AG04450 (cell line): ENCODE measurements at regions not wholly inside any gene's neighbourhood (a gene's known extent, or its start where the extent isn't known, plus 50 kb on each side); places are given as distances from the start of the nearest gene placed in this dataset.

Experiments used
- CTCF ChIA-PET: fragments of 300-600, 350-600 bp; formaldehyde crosslinking; extraction: SDS; loops from one replicate; lab custom pipeline; 2022; ENCODE audit warnings: antibody characterized with exemption, inconsistent platforms; lab: Charles Lee
- POLR2A ChIA-PET: fragments of 350-600 bp; formaldehyde crosslinking; extraction: SDS; loops from one replicate; lab custom pipeline; 2021; ENCODE audit warnings: antibody characterized with exemption, inconsistent platforms; lab: Yijun Ruan, JAX
- DNase-seq: peaks from one replicate; pipeline ENCODE4 v3.0.0-alpha.2; 2011; ENCODE audit warnings: low read depth, low spot score
- H3K27ac ChIP-seq: one replicate; pipeline ENCODE4 v1.5.1; 2012; ENCODE audit warnings: low read depth, low read length, control low read depth
- H3K27me3 ChIP-seq: one replicate; pipeline ENCODE4 v1.6.0; 2012; ENCODE audit warnings: low read length; ENCODE audit not compliant: control insufficient read depth, insufficient read depth
- H3K4me3 ChIP-seq: 2 replicates; pipeline ENCODE4 v1.5.1; 2011; ENCODE audit warnings: mild to moderate bottlenecking, low read depth, low read length, control low read depth
- H3K9me3 ChIP-seq: 2 replicates; pipeline ENCODE4 v1.5.1; 2012; ENCODE audit warnings: low read length; ENCODE audit not compliant: control insufficient read depth, insufficient read depth
- CTCF ChIP-seq: IDR thresholded peaks from 2 replicates; pipeline ENCODE4 v1.5.1; 2011; ENCODE audit warnings: low read depth, low read length, control low read depth, inconsistent platforms

DNA sequence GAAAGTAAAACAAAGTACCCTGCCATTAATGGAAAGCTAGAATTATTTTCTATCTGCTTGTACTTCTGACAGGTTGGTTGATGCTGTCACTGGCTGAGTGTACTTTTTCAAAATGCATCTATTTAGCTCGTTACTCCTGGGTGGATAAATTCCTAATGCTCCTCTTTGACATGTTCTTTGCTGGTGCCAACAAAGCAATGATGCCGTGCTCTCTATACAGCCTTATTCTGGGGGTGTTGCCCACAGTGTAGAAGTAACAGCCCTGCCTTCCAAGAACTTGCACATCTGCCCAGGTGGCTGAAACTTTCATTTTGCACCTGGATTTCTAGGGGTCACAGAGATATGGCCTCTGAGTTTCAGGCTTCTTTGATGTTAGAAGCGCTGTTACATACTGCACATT is 132.4 kb downstream of the SLC4A3 start:
- Histone ChIP-seq H3K4me3 (no peak overlapping the region), H3K27me3 (no peaks in the 10 kb centered on the region), H3K27ac (no peak overlapping the region), H3K9me3 (no peaks in the 10 kb centered on the region)
- DNase-seq, result no peak
- no peak for TF ChIP-seq CTCF
- CTCF ChIA-PET, result no interaction called here
- POLR2A ChIA-PET, result interaction anchor here (0.7 kb wide), 1 partner anchor 951 kb away, joined by 4 read pairs; no protein-coding TSS in a partner anchor

GRCh38 chr2:219765231-219765911 is 137.9 kb downstream of the SLC4A3 start:
- no peak overlapping the region for H3K4me3 ChIP-seq
- no peak overlapping the region for H3K27ac ChIP-seq
- POLR2A ChIA-PET, result no interaction called here
- no peak for TF ChIP-seq CTCF
- CTCF ChIA-PET, result no interaction called here
- H3K27me3 ChIP-seq, result peaks cover 9% of the 10 kb centered on the region
- no peaks in the 10 kb centered on the region for H3K9me3 ChIP-seq
- DNase-seq, result no peak

GRCh38 chr2:219766658-219767057 is 139.2 kb downstream of the SLC4A3 start:
- no peak for DNase-seq
- no peak overlapping the region for H3K27ac ChIP-seq
- CTCF ChIA-PET, result no interaction called here
- no peaks in the 10 kb centered on the region for H3K9me3 ChIP-seq
- H3K27me3 ChIP-seq, result peaks cover 9% of the 10 kb centered on the region
- POLR2A ChIA-PET, result no interaction called here
- TF ChIP-seq CTCF, result no peak
- H3K4me3 ChIP-seq, result no peak overlapping the region

GRCh38 chr2:219769090-219769910 is 141.9 kb downstream of the SLC4A3 start:
- POLR2A ChIA-PET, result no interaction called here
- peak; percentile 1 for DNase-seq

More at GRCh38 chr2:219769090-219769910, 141.9 kb downstream of the SLC4A3 start:
- H3K4me3 ChIP-seq, result no peak overlapping the region
- H3K9me3 ChIP-seq, result no peaks in the 10 kb centered on the region
- peaks cover 9% of the 10 kb centered on the region for H3K27me3 ChIP-seq
- TF ChIP-seq CTCF, result no peak
- H3K27ac ChIP-seq, result no peak overlapping the region
- CTCF ChIA-PET, result interaction anchor here (0.6 kb wide), 1 partner anchor 28 kb away, joined by 3 read pairs; no protein-coding TSS in a partner anchor
